ENCODE measurements at regions not wholly inside any gene's neighbourhood (a gene's known extent, or its start where the extent isn't known, plus 50 kb on each side); places are given as distances from the start of the nearest gene placed in this dataset.

DNA sequence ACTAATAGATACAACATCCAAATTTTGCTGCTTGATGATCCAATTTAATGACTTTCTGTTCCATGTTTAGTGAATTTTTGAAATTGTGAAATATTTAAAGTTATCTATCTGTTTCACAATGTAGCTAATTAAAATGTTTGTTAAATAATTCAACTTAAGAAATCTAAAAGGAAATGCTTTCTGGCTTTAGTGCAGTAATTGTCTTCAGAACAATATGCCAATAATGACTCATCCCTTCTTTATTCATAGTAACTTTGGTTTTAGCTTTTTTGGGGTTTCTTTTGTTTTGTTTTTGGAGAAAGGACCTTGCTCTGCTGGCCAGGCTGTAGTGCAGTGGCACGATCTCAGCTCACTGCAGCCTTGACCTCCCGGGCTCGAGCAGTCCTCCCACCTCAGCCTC, 479.2 kb upstream of the RGS6 start:
- Histone ChIP-seq H3K79me2 (ENCODE audit: control insufficient read depth, insufficient read depth, low read length) (no peaks in the 10 kb centered on the region), H3K36me3 (ENCODE audit: control insufficient read depth in 2 of 2, extremely low read depth in 1 of 2, insufficient read depth in 2 of 2, low read length in 2 of 2) (no peaks in the 10 kb centered on the region), H3K9ac (replicated peaks; ENCODE audit: extremely low read depth, insufficient read depth, low read length) (no peak overlapping the region), H3K27me3 (ENCODE audit: control insufficient read depth in 2 of 2, insufficient read depth in 2 of 2, low read length in 2 of 2) (no peaks in the 10 kb centered on the region), H3K4me1 (ENCODE audit: control insufficient read depth, extremely low read depth, insufficient read depth, low read length) (peaks cover 10% of the 10 kb centered on the region), H3K4me2 (ENCODE audit: insufficient read depth, low read length) (no peak overlapping the region), H3K27ac (ENCODE audit: insufficient read depth, low read depth, low read length) (no peak overlapping the region), H2AFZ (ENCODE audit: low read depth, low read length) (no peak overlapping the region), H3K9me1 (replicated peaks; ENCODE audit: control insufficient read depth, extremely low read depth, insufficient read depth, low read length) (no peaks in the 10 kb centered on the region), H3K9me3 (replicated peaks; ENCODE audit: control insufficient read depth, insufficient read depth, low read length) (no peaks in the 10 kb centered on the region), H3K4me3 (replicated peaks in 1 of 3; ENCODE audit: insufficient read depth in 1 of 3, low read depth in 1 of 3, low read length in 3 of 3) (no peak overlapping the region), H4K20me1 (replicated peaks; ENCODE audit: control insufficient read depth, extremely low read depth, insufficient read depth, low read length) (no peaks in the 10 kb centered on the region)
- POLR2A ChIA-PET, result no interaction called here
- DNase-seq (ENCODE audit: low read depth, low spot score) (no peak), FAIRE-seq (no peak)
- dilution Hi-C loops (cut with MboI; ENCODE audit: extremely low pct_ligation_motif_present, low sequenced_read_pairs), result no loop called here
- intact Hi-C loops (cut with micrococcal nuclease), result no loop called here
- no TSS peak for BruUV-seq (replicated peaks)
- TF ChIP-seq POLR2A (IDR thresholded peaks at IDR 0.05; ENCODE audit: low read depth, low read length), result no peak
- no peak for TF ChIP-seq EZH2 (IDR thresholded peaks at IDR 0.05; ENCODE audit: borderline replicate concordance, low read depth, low read length, severe bottlenecking)
- TF ChIP-seq JUN (IDR thresholded peaks at IDR 0.05; ENCODE audit: borderline replicate concordance, insufficient read depth, insufficient read length, low read depth), result no peak
- no peak for TF ChIP-seq MYC (IDR thresholded peaks at IDR 0.05; ENCODE audit: low read depth, low read length)
- no peak for TF ChIP-seq GATA2 (IDR thresholded peaks at IDR 0.05; ENCODE audit: insufficient read depth, insufficient read length, low read depth, low read length)
- TF ChIP-seq, protein P1, sequence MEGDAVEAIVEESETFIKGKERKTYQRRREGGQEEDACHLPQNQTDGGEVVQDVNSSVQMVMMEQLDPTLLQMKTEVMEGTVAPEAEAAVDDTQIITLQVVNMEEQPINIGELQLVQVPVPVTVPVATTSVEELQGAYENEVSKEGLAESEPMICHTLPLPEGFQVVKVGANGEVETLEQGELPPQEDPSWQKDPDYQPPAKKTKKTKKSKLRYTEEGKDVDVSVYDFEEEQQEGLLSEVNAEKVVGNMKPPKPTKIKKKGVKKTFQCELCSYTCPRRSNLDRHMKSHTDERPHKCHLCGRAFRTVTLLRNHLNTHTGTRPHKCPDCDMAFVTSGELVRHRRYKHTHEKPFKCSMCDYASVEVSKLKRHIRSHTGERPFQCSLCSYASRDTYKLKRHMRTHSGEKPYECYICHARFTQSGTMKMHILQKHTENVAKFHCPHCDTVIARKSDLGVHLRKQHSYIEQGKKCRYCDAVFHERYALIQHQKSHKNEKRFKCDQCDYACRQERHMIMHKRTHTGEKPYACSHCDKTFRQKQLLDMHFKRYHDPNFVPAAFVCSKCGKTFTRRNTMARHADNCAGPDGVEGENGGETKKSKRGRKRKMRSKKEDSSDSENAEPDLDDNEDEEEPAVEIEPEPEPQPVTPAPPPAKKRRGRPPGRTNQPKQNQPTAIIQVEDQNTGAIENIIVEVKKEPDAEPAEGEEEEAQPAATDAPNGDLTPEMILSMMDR (IDR thresholded peaks at IDR 0.05; ENCODE audit: extremely low read depth in 1 of 2, insufficient read depth in 1 of 2, low read depth in 1 of 2, low read length in 2 of 2), result no peak
- TF ChIP-seq FOS (IDR thresholded peaks at IDR 0.05; ENCODE audit: borderline replicate concordance, insufficient read depth, low read length), result peak; percentile 52
- CTCF ChIA-PET, result interaction anchor here (0.9 kb wide), 1 partner anchor 11 kb away, joined by 4 read pairs; no protein-coding TSS in a partner anchor

DNA sequence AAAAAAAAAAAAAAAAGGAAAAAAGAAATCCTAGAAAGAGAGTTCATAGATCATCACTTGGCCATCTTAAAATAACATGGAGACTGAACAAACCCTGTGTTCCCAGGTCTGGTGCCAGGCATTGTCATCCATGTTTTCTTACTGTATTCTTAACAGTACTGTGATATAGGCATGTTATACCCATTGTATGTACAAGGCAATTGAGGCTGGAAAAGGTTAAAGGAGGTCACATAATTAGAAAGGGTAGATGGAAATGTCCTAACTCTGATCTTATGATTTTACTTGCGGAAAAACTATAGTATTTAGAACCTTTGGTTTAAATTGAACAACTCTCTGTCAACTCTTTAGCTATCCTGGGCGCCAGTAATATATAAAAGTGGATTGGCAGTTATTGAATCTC, 478.2 kb upstream of the RGS6 start:
- no TSS peak for BruUV-seq (replicated peaks)

More for the DNA sequence above, 478.2 kb upstream of the RGS6 start:
- Histone ChIP-seq H3K79me2 (ENCODE audit: control insufficient read depth, insufficient read depth, low read length) (no peaks in the 10 kb centered on the region), H3K27ac (ENCODE audit: insufficient read depth, low read depth, low read length) (no peak overlapping the region), H3K9ac (replicated peaks; ENCODE audit: extremely low read depth, insufficient read depth, low read length) (no peak overlapping the region), H3K4me2 (ENCODE audit: insufficient read depth, low read length) (no peak overlapping the region), H3K4me3 (replicated peaks in 1 of 3; ENCODE audit: insufficient read depth in 1 of 3, low read depth in 1 of 3, low read length in 3 of 3) (no peak overlapping the region), H3K9me3 (replicated peaks; ENCODE audit: control insufficient read depth, insufficient read depth, low read length) (no peaks in the 10 kb centered on the region), H2AFZ (ENCODE audit: low read depth, low read length) (no peak overlapping the region), H4K20me1 (replicated peaks; ENCODE audit: control insufficient read depth, extremely low read depth, insufficient read depth, low read length) (no peaks in the 10 kb centered on the region), H3K36me3 (ENCODE audit: control insufficient read depth in 2 of 2, extremely low read depth in 1 of 2, insufficient read depth in 2 of 2, low read length in 2 of 2) (no peaks in the 10 kb centered on the region), H3K27me3 (ENCODE audit: control insufficient read depth in 2 of 2, insufficient read depth in 2 of 2, low read length in 2 of 2) (no peaks in the 10 kb centered on the region), H3K9me1 (replicated peaks; ENCODE audit: control insufficient read depth, extremely low read depth, insufficient read depth, low read length) (no peaks in the 10 kb centered on the region), H3K4me1 (ENCODE audit: control insufficient read depth, extremely low read depth, insufficient read depth, low read length) (peaks cover 10% of the 10 kb centered on the region)
- ChIA-PET CTCF (interaction anchor here (0.9 kb wide), 1 partner anchor 12 kb away, joined by 4 read pairs; no protein-coding TSS in a partner anchor), POLR2A (no interaction called here)
- dilution Hi-C loops (cut with MboI; ENCODE audit: extremely low pct_ligation_motif_present, low sequenced_read_pairs), result no loop called here
- TF ChIP-seq JUN (IDR thresholded peaks at IDR 0.05; ENCODE audit: borderline replicate concordance, insufficient read depth, insufficient read length, low read depth) (no peak), EZH2 (IDR thresholded peaks at IDR 0.05; ENCODE audit: borderline replicate concordance, low read depth, low read length, severe bottlenecking) (no peak), GATA2 (IDR thresholded peaks at IDR 0.05; ENCODE audit: insufficient read depth, insufficient read length, low read depth, low read length) (no peak), MYC (IDR thresholded peaks at IDR 0.05; ENCODE audit: low read depth, low read length) (no peak), POLR2AphosphoS5 (IDR thresholded peaks at IDR 0.05; ENCODE audit: insufficient read depth, low read depth, low read length) (no peak), FOS (IDR thresholded peaks at IDR 0.05; ENCODE audit: borderline replicate concordance, insufficient read depth, low read length) (no peak), POLR2A (IDR thresholded peaks at IDR 0.05; ENCODE audit: low read depth, low read length) (no peak)
- TF ChIP-seq, protein P1 (IDR thresholded peaks at IDR 0.05; ENCODE audit: extremely low read depth in 1 of 2, insufficient read depth in 1 of 2, low read depth in 1 of 2, low read length in 2 of 2), result no peak
- TF ChIP-seq, protein P2, sequence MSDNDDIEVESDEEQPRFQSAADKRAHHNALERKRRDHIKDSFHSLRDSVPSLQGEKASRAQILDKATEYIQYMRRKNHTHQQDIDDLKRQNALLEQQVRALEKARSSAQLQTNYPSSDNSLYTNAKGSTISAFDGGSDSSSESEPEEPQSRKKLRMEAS (IDR thresholded peaks at IDR 0.05; ENCODE audit: insufficient read depth, insufficient read length), result no peak
- DNase-seq (ENCODE audit: low read depth, low spot score), result no peak
- intact Hi-C loops (cut with micrococcal nuclease), result no loop called here
- FAIRE-seq, result no peak
